ENCODE measurements at regions not wholly inside any gene's neighbourhood (a gene's known extent, or its start where the extent isn't known, plus 50 kb on each side); places are given as distances from the start of the nearest gene placed in this dataset.

DNA sequence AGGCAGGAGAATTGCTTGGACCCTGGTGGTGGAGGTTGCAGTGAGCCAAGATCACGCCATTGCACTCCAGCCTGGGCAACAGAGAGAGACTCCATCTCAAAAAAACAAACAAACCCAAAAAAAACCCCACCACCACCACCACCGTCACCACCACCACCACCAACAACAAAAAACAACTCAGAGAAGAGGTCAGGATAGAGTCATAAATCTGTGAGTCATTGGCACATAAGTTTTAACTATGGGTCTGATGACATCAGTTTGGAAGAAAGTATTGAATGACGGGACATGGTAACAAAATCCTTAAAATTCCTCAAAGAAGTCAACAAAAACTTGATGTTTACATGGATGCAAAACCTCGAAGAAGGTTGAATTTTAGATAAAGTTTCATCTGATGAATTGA is 288.0 kb upstream of the SFRP2 start:
- Histone ChIP-seq H3K79me2 (ENCODE audit: insufficient read depth, low read depth) (no peaks in the 10 kb centered on the region), H3K9ac (no peak overlapping the region), H3K36me3 (ENCODE audit: insufficient read depth) (no peaks in the 10 kb centered on the region), H2AFZ (ENCODE audit: low read depth) (no peak overlapping the region), H3K4me2 (no peak overlapping the region), H3K4me3 (IDR thresholded peaks at IDR 0.05; ENCODE audit: insufficient read depth, low read depth, low read length) (no peak overlapping the region), H3K27me3 (ENCODE audit: insufficient read depth, low read depth) (no peaks in the 10 kb centered on the region), H3K27ac (no peak overlapping the region), H3K4me1 (ENCODE audit: low read depth, poor library complexity, severe bottlenecking) (peaks cover 8% of the 10 kb centered on the region), H4K20me1 (ENCODE audit: insufficient read depth) (no peaks in the 10 kb centered on the region)
- TF ChIP-seq, protein P1, sequence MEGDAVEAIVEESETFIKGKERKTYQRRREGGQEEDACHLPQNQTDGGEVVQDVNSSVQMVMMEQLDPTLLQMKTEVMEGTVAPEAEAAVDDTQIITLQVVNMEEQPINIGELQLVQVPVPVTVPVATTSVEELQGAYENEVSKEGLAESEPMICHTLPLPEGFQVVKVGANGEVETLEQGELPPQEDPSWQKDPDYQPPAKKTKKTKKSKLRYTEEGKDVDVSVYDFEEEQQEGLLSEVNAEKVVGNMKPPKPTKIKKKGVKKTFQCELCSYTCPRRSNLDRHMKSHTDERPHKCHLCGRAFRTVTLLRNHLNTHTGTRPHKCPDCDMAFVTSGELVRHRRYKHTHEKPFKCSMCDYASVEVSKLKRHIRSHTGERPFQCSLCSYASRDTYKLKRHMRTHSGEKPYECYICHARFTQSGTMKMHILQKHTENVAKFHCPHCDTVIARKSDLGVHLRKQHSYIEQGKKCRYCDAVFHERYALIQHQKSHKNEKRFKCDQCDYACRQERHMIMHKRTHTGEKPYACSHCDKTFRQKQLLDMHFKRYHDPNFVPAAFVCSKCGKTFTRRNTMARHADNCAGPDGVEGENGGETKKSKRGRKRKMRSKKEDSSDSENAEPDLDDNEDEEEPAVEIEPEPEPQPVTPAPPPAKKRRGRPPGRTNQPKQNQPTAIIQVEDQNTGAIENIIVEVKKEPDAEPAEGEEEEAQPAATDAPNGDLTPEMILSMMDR (conservative IDR thresholded peaks at IDR 0.05; ENCODE audit: low read depth, low read length) = no peak

DNA sequence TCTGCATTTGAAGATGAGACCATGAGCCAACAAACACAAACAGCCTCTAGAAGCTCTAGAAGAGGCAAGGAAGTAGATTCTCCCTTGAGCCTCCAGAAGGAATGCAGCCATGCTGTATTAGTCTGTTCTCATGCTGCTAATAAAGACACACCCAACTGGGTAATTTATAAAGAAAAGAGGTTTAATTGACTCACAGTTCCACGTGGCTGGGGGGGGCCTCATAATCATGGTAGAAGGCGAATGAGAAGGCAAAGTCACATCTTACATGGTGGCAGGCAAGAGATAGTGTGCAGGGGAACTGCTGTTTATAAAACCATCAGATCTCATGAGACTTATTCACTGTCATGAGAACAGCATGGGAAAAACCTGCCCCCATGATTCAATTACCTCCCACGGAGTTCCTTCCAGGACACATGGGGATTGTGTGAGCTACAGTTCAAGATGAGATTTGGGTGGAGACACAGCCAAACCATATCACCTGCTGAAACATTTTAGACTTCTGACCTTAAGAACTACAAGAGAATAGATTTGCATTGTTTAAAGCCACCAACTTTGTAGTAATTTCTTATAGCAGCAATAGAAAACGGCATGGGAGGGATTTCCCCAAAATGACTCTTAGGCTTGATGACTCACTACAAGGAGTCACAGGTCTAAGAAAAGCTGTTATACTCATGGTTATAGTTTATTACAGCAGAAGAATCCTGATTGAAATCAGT is 284.4 kb upstream of the SFRP2 start:
- TF ChIP-seq, protein P1 (conservative IDR thresholded peaks at IDR 0.05; ENCODE audit: low read depth, low read length) = no peak
- H3K27me3 ChIP-seq (ENCODE audit: insufficient read depth, low read depth) = no peaks in the 10 kb centered on the region
- H3K4me1 ChIP-seq (ENCODE audit: low read depth, poor library complexity, severe bottlenecking) = no peaks in the 10 kb centered on the region
- H3K79me2 ChIP-seq (ENCODE audit: insufficient read depth, low read depth) = no peaks in the 10 kb centered on the region
- no peak overlapping the region for H3K27ac ChIP-seq
- no peaks in the 10 kb centered on the region for H4K20me1 ChIP-seq (ENCODE audit: insufficient read depth)
- H3K4me3 ChIP-seq (IDR thresholded peaks at IDR 0.05; ENCODE audit: insufficient read depth, low read depth, low read length) = no peak overlapping the region
- H3K4me2 ChIP-seq = no peak overlapping the region
- no peak overlapping the region for H2AFZ ChIP-seq (ENCODE audit: low read depth)
- no peak overlapping the region for H3K9ac ChIP-seq
- no peaks in the 10 kb centered on the region for H3K36me3 ChIP-seq (ENCODE audit: insufficient read depth)

DNA sequence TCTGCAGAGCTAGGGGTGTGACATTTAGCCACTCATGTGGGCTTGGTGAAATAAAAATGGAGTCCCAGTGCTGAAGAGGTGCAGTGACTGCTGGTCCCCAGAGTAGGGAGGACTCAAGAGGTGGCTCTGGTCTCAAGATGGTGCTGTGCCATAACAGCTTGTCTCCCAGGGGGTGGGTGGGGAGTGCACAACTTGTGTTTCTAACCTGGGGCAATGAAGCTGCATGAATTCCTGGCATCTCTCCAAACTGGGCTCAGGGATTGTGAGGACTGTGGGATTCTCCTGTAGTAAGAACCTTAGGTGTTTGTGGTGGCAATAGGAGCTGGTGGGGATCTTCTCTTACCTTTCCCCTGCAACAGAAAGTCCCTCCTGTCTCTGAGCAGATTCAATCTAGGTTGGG is 278.9 kb upstream of the SFRP2 start:
- H3K27me3 ChIP-seq (ENCODE audit: insufficient read depth, low read depth) = no peaks in the 10 kb centered on the region
- H3K79me2 ChIP-seq (ENCODE audit: insufficient read depth, low read depth) = no peaks in the 10 kb centered on the region
- H2AFZ ChIP-seq (ENCODE audit: low read depth) = no peak overlapping the region
- TF ChIP-seq, protein P1 (conservative IDR thresholded peaks at IDR 0.05; ENCODE audit: low read depth, low read length) = no peak
- H4K20me1 ChIP-seq (ENCODE audit: insufficient read depth) = no peaks in the 10 kb centered on the region
- H3K4me2 ChIP-seq = no peak overlapping the region
- H3K9ac ChIP-seq = no peak overlapping the region
- no peaks in the 10 kb centered on the region for H3K4me1 ChIP-seq (ENCODE audit: low read depth, poor library complexity, severe bottlenecking)
- no peak overlapping the region for H3K27ac ChIP-seq
- H3K4me3 ChIP-seq (IDR thresholded peaks at IDR 0.05; ENCODE audit: insufficient read depth, low read depth, low read length) = no peak overlapping the region
- no peaks in the 10 kb centered on the region for H3K36me3 ChIP-seq (ENCODE audit: insufficient read depth)

DNA sequence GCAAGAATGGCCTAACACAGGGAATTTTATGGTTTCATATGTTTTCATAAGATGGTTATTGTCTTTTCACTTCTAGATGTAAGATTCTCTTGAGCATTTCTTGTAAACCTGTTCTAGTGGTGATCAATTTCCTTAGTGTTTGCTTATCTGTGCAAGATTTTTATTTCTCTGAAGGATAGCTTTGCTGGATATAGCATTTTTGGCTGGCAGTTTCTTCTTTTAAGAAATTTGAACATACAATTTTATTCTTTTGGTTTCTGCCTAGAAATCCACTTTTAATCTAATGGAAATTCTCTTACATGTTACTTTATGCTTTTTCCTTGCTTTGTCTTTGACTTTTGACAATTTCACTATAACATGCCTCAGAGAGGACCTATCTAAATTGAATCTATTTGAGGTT is 276.5 kb upstream of the SFRP2 start:
- H3K4me1 ChIP-seq (ENCODE audit: low read depth, poor library complexity, severe bottlenecking) = no peaks in the 10 kb centered on the region
- no peaks in the 10 kb centered on the region for H4K20me1 ChIP-seq (ENCODE audit: insufficient read depth)
- TF ChIP-seq, protein P1 (conservative IDR thresholded peaks at IDR 0.05; ENCODE audit: low read depth, low read length) = no peak
- no peaks in the 10 kb centered on the region for H3K27me3 ChIP-seq (ENCODE audit: insufficient read depth, low read depth)
- no peak overlapping the region for H3K4me2 ChIP-seq
- no peaks in the 10 kb centered on the region for H3K79me2 ChIP-seq (ENCODE audit: insufficient read depth, low read depth)
- no peak overlapping the region for H2AFZ ChIP-seq (ENCODE audit: low read depth)
- H3K36me3 ChIP-seq (ENCODE audit: insufficient read depth) = no peaks in the 10 kb centered on the region
- H3K4me3 ChIP-seq (IDR thresholded peaks at IDR 0.05; ENCODE audit: insufficient read depth, low read depth, low read length) = no peak overlapping the region
- no peak overlapping the region for H3K9ac ChIP-seq
- H3K27ac ChIP-seq = no peak overlapping the region
